Upper lobe of left lung (tissue), 6 donors: ENCODE measurements at regions not wholly inside any gene's neighbourhood (a gene's known extent, or its start where the extent isn't known, plus 50 kb on each side); places are given as distances from the start of the nearest gene placed in this dataset.

ENCODE experiments used
- ATAC-seq, 2 donors: fragments of 200-7000 bp; cut with Tn5 transposase; one replicate each; pipeline ENCODE4 v1.9.1; 2022; ENCODE audit warnings: mild to moderate bottlenecking in 2 of 2, moderate library complexity in 2 of 2; ENCODE audit not compliant: low FRiP score in 2 of 2
- DNase-seq, 2 donors: peaks; one replicate each; pipeline ENCODE4 v3.0.0-alpha.2; 2019 to 2020
- H3K27ac ChIP-seq, 4 donors: fragments of 200-600 bp; sonication (generic); one replicate each; pipeline ENCODE4 v1.5.1; 2016 to 2019
- H3K27me3 ChIP-seq, 4 donors: fragments of 200-600 bp; sonication (generic); one replicate each; pipeline ENCODE4 v1.5.1; 2017 to 2019
- H3K36me3 ChIP-seq, 4 donors: fragments of 200-600 bp; sonication (generic); one replicate each; pipeline ENCODE4 v1.5.1; 2016 to 2019
- H3K4me1 ChIP-seq, 4 donors: fragments of 200-600 bp; sonication (generic); one replicate each; pipeline ENCODE4 v1.5.1; 2018 to 2019
- H3K4me3 ChIP-seq, 4 donors: fragments of 200-600 bp; sonication (generic); one replicate each; pipeline ENCODE4 v1.5.1; 2017 to 2019; ENCODE audit warnings: mild to moderate bottlenecking in 2 of 4, moderate library complexity in 1 of 4
- H3K9me3 ChIP-seq, 4 donors: fragments of 200-600 bp; sonication (generic); one replicate each; pipeline ENCODE4 v1.5.1; 2018 to 2019
- CTCF ChIP-seq, 6 experiments: fragments of 450-650 bp in 4 of 6; fragments of 200-600 bp in 2 of 6; sonication (generic) in 2 of 6; IDR thresholded peaks; one replicate each; pipeline ENCODE4 v1.5.1; 2016 to 2019; ENCODE audit warnings: antibody characterized with exemption in 6 of 6
- EP300 ChIP-seq, 4 donors: sonication (generic); formaldehyde crosslinking; IDR thresholded peaks; one replicate each; pipeline ENCODE4 v1.5.1; 2017; ENCODE audit warnings: antibody characterized with exemption in 4 of 4, control low read depth in 2 of 4
- POLR2A ChIP-seq, 4 donors: fragments of 450-650 bp; IDR thresholded peaks; one replicate each; pipeline ENCODE4 v1.5.1; 2016 to 2017; ENCODE audit warnings: antibody characterized with exemption in 4 of 4, mild to moderate bottlenecking in 2 of 4
- POLR2AphosphoS5 ChIP-seq, 2 donors: sonication (generic); formaldehyde crosslinking; IDR thresholded peaks; one replicate each; pipeline ENCODE4 v1.5.1; 2017; ENCODE audit warnings: antibody characterized with exemption in 2 of 2
- WGBS, 2 donors: methylation state at CpG; one replicate each; pipeline ENCODE4 v1.1.5; 2017 to 2018; 5-methylcytosine and 5-hydroxymethylcytosine counted together
- donor health status: DM: no; HTN: no; CAD: no; lungs with moderate emphysema.
- donor health status: DM: no; HTN: yes; CAD: no; lungs with severe emphysema.

DNA sequence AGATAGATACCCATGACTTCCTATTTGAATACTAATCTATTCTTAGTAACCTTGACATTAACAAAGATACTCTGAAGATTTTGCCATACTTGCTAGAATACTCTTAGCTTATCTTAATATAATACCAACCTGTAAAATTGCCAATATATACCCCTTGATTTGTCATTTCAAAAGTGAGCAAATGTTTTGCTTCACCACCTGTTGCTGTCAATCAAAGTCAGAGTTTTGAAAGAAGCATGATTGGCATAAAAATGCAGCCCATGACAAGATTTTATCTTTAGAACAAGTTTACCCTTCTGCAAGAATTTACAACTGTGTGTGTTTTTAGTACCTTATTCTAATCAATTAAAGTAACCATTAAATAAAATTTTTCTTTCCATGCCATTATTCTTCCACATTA, 236.2 kb downstream of the TBX18 start:
- no peak for DNase-seq
- Histone ChIP-seq H3K27me3 (no peaks in the 10 kb centered on the region), H3K4me1 (no peaks in the 10 kb centered on the region), H3K27ac (no peak overlapping the region), H3K9me3 (no peaks in the 10 kb centered on the region), H3K4me3 (no peak overlapping the region), H3K36me3 (no peaks in the 10 kb centered on the region)
- no peak for ATAC-seq
- no peak for TF ChIP-seq EP300 (IDR thresholded peaks at IDR 0.05)

DNA sequence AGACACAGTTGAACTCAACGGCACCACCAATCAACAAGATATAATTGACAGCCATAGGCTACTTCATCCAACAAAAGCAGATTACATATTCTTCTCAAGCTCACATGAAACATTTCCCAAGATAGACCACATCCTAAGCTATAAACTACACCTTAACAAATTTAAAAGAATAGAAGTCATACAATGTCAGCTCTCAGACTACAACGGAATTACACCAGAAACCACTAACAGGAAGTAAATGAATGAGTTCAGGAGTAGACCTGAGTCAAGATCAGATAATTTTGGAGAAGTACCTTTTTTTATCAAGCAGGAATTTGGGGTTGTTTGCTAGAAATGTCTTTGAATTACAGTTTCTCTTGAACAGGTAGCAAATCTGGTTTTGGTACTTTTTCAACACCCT, 237.8 kb downstream of the TBX18 start:
- DNase-seq (no peak), ATAC-seq (no peak)
- Histone ChIP-seq H3K27me3 (no peaks in the 10 kb centered on the region), H3K9me3 (no peaks in the 10 kb centered on the region), H3K4me3 (no peak overlapping the region), H3K4me1 (no peaks in the 10 kb centered on the region), H3K27ac (no peak overlapping the region), H3K36me3 (no peaks in the 10 kb centered on the region)
- 59% methylated on average over 2 of the region's 2 CpGs for WGBS, 2 donors
- TF ChIP-seq POLR2AphosphoS5 (IDR thresholded peaks at IDR 0.05) (no peak), POLR2A (IDR thresholded peaks at IDR 0.05) (no peak), EP300 (IDR thresholded peaks at IDR 0.05) (no peak), CTCF (IDR thresholded peaks at IDR 0.05) (no peak)

DNA sequence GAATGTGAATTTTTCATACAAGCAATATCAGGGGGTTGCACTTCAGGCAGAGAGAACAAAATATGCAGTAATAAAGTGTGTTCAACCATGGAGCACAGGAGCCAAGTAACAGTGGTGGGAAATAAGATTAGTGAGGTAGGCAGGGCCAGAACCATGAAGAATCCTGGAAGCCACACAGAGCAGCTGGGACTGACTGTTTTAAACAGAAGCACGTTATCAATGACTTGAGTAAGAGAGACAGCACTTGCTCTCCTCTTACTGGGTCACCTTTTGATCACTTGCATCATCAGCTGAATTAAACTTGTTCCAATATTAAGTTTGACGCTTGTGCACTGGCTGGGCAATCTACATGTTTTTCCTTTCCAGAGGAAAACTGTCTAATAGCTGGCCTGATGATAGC, 238.5 kb downstream of the TBX18 start:
- DNase-seq (no peak), ATAC-seq (no peak)
- 56 to 72% methylated on average over 2 of the region's 2 CpGs for WGBS, 2 donors
- no peak for TF ChIP-seq EP300 (IDR thresholded peaks at IDR 0.05)
- no peak for TF ChIP-seq POLR2A (IDR thresholded peaks at IDR 0.05)
- TF ChIP-seq POLR2AphosphoS5 (IDR thresholded peaks at IDR 0.05): no peak
- TF ChIP-seq CTCF (IDR thresholded peaks at IDR 0.05): no peak
- no peaks in the 10 kb centered on the region for H3K27me3 ChIP-seq
- H3K36me3 ChIP-seq: no peaks in the 10 kb centered on the region
- no peaks in the 10 kb centered on the region for H3K4me1 ChIP-seq
- H3K4me3 ChIP-seq: no peak overlapping the region
- no peaks in the 10 kb centered on the region for H3K9me3 ChIP-seq
- no peak overlapping the region for H3K27ac ChIP-seq

- TF ChIP-seq CTCF (IDR thresholded peaks at IDR 0.05) (no peak), POLR2AphosphoS5 (IDR thresholded peaks at IDR 0.05) (no peak), POLR2A (IDR thresholded peaks at IDR 0.05) (no peak), EP300 (IDR thresholded peaks at IDR 0.05) (no peak)
- no peaks in the 10 kb centered on the region for H3K4me1 ChIP-seq
- WGBS, 2 donors: 54 to 70% methylated on average over 4 of the region's 4 CpGs
- H3K27ac ChIP-seq: no peak overlapping the region
- H3K27me3 ChIP-seq: no peaks in the 10 kb centered on the region
- no peaks in the 10 kb centered on the region for H3K36me3 ChIP-seq
- H3K9me3 ChIP-seq: no peaks in the 10 kb centered on the region
- H3K4me3 ChIP-seq: no peak overlapping the region
- DNase-seq (no peak), ATAC-seq (no peak)
These were observed 239.8 kb downstream of the TBX18 start for GRCh38 chr6:84524636-84525035.

GRCh38 chr6:84522135-84522549, 242.3 kb downstream of the TBX18 start:
- no peaks in the 10 kb centered on the region for H3K27me3 ChIP-seq
- no peaks in the 10 kb centered on the region for H3K36me3 ChIP-seq
- peak in 1 of 2 donors; percentile 48 for ATAC-seq
- H3K4me1 ChIP-seq: no peaks in the 10 kb centered on the region
- DNase-seq: no peak
- H3K27ac ChIP-seq: no peak overlapping the region
- no peak for TF ChIP-seq EP300 (IDR thresholded peaks at IDR 0.05)
- TF ChIP-seq POLR2AphosphoS5 (IDR thresholded peaks at IDR 0.05): no peak
- no peak for TF ChIP-seq POLR2A (IDR thresholded peaks at IDR 0.05)
- TF ChIP-seq CTCF (IDR thresholded peaks at IDR 0.05): no peak
- no peaks in the 10 kb centered on the region for H3K9me3 ChIP-seq
- H3K4me3 ChIP-seq: no peak overlapping the region
